ENCODE measurements at regions not wholly inside any gene's neighbourhood (a gene's known extent, or its start where the extent isn't known, plus 50 kb on each side); places are given as distances from the start of the nearest gene placed in this dataset.

DNA sequence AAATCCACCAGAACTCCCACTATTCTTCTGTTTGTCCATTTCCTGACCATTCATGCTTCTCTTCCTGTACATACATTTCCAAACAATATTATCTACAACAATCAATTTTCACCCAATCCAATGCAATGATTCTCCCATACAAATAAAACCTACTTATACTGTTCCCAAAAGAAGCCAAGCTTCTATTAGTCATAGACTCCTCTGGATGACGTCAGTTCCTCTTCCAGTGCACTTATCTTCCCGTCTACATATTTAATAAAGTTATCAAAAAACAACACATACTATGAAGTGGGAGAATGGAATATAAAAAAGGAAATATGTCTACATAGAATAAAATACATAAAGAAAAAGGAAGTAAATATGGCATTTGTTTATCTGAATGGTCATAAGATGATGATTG is 165.4 kb downstream of the FOXG1 start:
- CTCF ChIA-PET, result no interaction called here

GRCh38 chr14:28936601-28937000 is 170.0 kb downstream of the FOXG1 start:
- CTCF ChIA-PET, result no interaction called here
- TF ChIP-seq, protein P1, sequence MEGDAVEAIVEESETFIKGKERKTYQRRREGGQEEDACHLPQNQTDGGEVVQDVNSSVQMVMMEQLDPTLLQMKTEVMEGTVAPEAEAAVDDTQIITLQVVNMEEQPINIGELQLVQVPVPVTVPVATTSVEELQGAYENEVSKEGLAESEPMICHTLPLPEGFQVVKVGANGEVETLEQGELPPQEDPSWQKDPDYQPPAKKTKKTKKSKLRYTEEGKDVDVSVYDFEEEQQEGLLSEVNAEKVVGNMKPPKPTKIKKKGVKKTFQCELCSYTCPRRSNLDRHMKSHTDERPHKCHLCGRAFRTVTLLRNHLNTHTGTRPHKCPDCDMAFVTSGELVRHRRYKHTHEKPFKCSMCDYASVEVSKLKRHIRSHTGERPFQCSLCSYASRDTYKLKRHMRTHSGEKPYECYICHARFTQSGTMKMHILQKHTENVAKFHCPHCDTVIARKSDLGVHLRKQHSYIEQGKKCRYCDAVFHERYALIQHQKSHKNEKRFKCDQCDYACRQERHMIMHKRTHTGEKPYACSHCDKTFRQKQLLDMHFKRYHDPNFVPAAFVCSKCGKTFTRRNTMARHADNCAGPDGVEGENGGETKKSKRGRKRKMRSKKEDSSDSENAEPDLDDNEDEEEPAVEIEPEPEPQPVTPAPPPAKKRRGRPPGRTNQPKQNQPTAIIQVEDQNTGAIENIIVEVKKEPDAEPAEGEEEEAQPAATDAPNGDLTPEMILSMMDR (IDR thresholded peaks at IDR 0.05; ENCODE audit: control extremely low read depth, extremely low read depth, low read depth, missing control alignments), result no peak
- DNase-seq (ENCODE audit: extremely low spot score), result no peak
- POLR2A ChIA-PET, result no interaction called here

More for the DNA sequence above, 165.4 kb downstream of the FOXG1 start:
- TF ChIP-seq, protein P1 (IDR thresholded peaks at IDR 0.05; ENCODE audit: control extremely low read depth, extremely low read depth, low read depth, missing control alignments), result no peak
- no peak for DNase-seq (ENCODE audit: extremely low spot score)
- POLR2A ChIA-PET, result no interaction called here

DNA sequence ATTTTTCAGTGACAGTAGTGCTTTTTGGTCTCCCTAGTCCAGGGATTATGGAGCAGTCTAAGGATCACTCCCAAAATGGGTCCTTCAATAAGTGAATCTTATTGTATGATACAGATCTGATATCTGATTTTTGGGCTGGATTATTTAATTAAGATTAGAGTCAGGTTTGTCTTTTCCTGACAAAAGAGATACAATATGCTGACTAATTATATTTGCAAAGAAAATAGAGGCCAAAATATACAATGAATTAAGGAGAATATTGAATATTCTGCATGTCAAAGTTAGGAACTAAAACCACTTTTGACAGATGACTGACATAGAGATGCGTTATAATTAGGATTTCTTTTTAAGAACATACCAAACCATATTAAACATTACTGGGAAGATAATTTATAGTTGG is 175.2 kb downstream of the FOXG1 start:
- CTCF ChIA-PET, result no interaction called here
- POLR2A ChIA-PET, result no interaction called here
- no peak for DNase-seq (ENCODE audit: extremely low spot score)
- TF ChIP-seq, protein P1 (IDR thresholded peaks at IDR 0.05; ENCODE audit: control extremely low read depth, extremely low read depth, low read depth, missing control alignments), result no peak

DNA sequence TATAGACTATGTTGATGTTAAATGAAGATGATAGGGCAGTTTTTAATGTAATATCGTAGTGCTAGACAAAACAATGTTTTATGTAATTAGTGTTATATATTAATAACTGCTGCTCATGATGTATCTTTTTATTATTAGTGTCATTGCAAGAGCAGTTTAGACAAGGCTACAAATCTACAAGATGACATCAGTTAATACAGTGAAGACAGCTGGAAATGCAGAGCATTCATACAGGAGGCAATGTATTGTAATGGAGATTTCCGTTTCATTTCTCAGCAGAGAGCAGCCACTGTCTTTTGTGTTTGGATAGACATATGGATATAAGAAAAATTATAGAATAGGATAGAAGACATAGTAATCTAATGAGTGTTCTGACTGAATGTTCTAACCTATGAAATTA is 178.0 kb downstream of the FOXG1 start:
- POLR2A ChIA-PET, result no interaction called here
- CTCF ChIA-PET, result interaction anchor here (1.2 kb wide), 1 partner anchor 11 kb away, joined by 3 read pairs; no protein-coding TSS in a partner anchor
- TF ChIP-seq, protein P1 (IDR thresholded peaks at IDR 0.05; ENCODE audit: control extremely low read depth, extremely low read depth, low read depth, missing control alignments), result no peak
- DNase-seq (ENCODE audit: extremely low spot score), result no peak

- POLR2A ChIA-PET, result no interaction called here
- CTCF ChIA-PET, result no interaction called here
- TF ChIP-seq, protein P1 (IDR thresholded peaks at IDR 0.05; ENCODE audit: control extremely low read depth, extremely low read depth, low read depth, missing control alignments), result no peak
- DNase-seq (ENCODE audit: extremely low spot score), result no peak
These were observed 179.7 kb downstream of the FOXG1 start for GRCh38 chr14:28946267-28946666.

- POLR2A ChIA-PET, result no interaction called here
- CTCF ChIA-PET, result no interaction called here
- TF ChIP-seq, protein P1 (IDR thresholded peaks at IDR 0.05; ENCODE audit: control extremely low read depth, extremely low read depth, low read depth, missing control alignments), result no peak
- no peak for DNase-seq (ENCODE audit: extremely low spot score)
These were observed 182.9 kb downstream of the FOXG1 start for GRCh38 chr14:28949503-28949902.

DNA sequence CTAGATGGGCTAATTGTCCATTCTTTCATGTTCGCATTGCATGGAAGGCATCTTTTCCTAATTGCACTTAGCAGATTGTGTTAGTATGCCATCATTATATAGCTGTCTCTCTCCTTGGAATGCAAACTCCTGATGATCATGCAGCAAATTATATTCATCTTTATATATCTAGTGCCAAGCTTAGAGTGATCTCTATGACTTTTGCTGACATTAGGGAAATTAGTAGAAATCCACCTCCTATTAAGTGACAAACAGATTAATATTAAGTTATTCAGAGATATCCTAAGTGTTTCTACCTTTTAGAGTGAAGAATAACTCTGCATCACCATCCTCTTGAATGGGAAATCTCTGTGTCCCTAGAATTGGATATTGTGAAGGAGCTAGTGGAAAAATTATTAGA is 185.6 kb downstream of the FOXG1 start:
- TF ChIP-seq, protein P1 (IDR thresholded peaks at IDR 0.05; ENCODE audit: control extremely low read depth, extremely low read depth, low read depth, missing control alignments), result no peak
- no peak for DNase-seq (ENCODE audit: extremely low spot score)
- ChIA-PET POLR2A (no interaction called here), CTCF (interaction anchor here (0.7 kb wide), 1 partner anchor 10 kb away, joined by 3 read pairs; no protein-coding TSS in a partner anchor)

Data from GM10248 (cell line).